Esophagus squamous epithelium (tissue), 5 donors: ENCODE measurements at regions not wholly inside any gene's neighbourhood (a gene's known extent, or its start where the extent isn't known, plus 50 kb on each side); places are given as distances from the start of the nearest gene placed in this dataset.

Experiments
- DNase-seq: peaks from one replicate; lab custom pipeline; 2025; lab: John Stamatoyannopoulos, UW
- H3K27ac ChIP-seq, 4 donors: fragments of 200-600 bp; sonication (generic); one replicate each; pipeline ENCODE4 v1.5.1; 2016 to 2019; ENCODE audit warnings: mild to moderate bottlenecking in 1 of 4
- H3K27me3 ChIP-seq, 4 donors: fragments of 200-600 bp; sonication (generic); 1 replicate in 3 of 4; 2 replicates in 1 of 4; pipeline versions ENCODE4 v1.5.1 to v1.6.0; 2017 to 2021; ENCODE audit warnings: antibody characterized with exemption in 1 of 4
- H3K36me3 ChIP-seq, 3 donors: fragments of 200-600 bp; sonication (generic); one replicate each; pipeline ENCODE4 v1.5.1; 2016 to 2019
- H3K4me1 ChIP-seq, 3 donors: fragments of 200-600 bp; sonication (generic); one replicate each; pipeline ENCODE4 v1.5.1; 2017 to 2019
- H3K4me3 ChIP-seq, 4 donors: fragments of 200-600 bp; sonication (generic); 1 replicate in 3 of 4; 2 replicates in 1 of 4; pipeline ENCODE4 v1.5.1; 2016 to 2019; ENCODE audit warnings: mild to moderate bottlenecking in 2 of 4, moderate library complexity in 1 of 4
- H3K9me3 ChIP-seq, 3 donors: fragments of 200-600 bp; sonication (generic); one replicate each; pipeline ENCODE4 v1.5.1; 2016 to 2019
- CTCF ChIP-seq, 6 experiments: fragments of 450-650 bp in 4 of 6; fragments of 200-600 bp in 2 of 6; sonication (generic) in 2 of 6; IDR thresholded peaks; one replicate each; pipeline ENCODE4 v1.5.1; 2016 to 2019; ENCODE audit warnings: antibody characterized with exemption in 6 of 6, mild to moderate bottlenecking in 4 of 6, moderate library complexity in 4 of 6
- POLR2A ChIP-seq, 4 donors: fragments of 450-650 bp; IDR thresholded peaks; one replicate each; pipeline ENCODE4 v1.6.1; 2017; ENCODE audit warnings: antibody characterized with exemption in 4 of 4, mild to moderate bottlenecking in 4 of 4, moderate library complexity in 3 of 4
- WGBS, 2 donors: methylation state at CpG; one replicate each; pipeline ENCODE4 v1.1.5; 2018; 5-methylcytosine and 5-hydroxymethylcytosine counted together
- intact Hi-C: fragments of 100-400 bp; cut with DNase I; formaldehyde crosslinking; loops from one replicate; pipeline ENCODE4 v1.15.0; 2022
- donor health status: DM: yes; HTN: yes; CAD: no.

GRCh38 chr14:28577711-28578131 is 188.9 kb upstream of the FOXG1 start:
- Histone ChIP-seq H3K4me1 (no peaks in the 10 kb centered on the region), H3K9me3 (peaks cover 0 to 6% (median 0%) of the 10 kb centered on the region in 3 donors), H3K4me3 (no peak overlapping the region), H3K27me3 (no peaks in the 10 kb centered on the region), H3K36me3 (no peaks in the 10 kb centered on the region), H3K27ac (no peak overlapping the region)
- intact Hi-C loops: no loop called here
- WGBS, 2 donors: 35 to 49% methylated on average over 2 of the region's 2 CpGs
- no peak for DNase-seq
- no peak for TF ChIP-seq CTCF (IDR thresholded peaks at IDR 0.05)
- TF ChIP-seq POLR2A (IDR thresholded peaks at IDR 0.05): no peak

- TF ChIP-seq CTCF (IDR thresholded peaks at IDR 0.05): no peak
- TF ChIP-seq POLR2A (IDR thresholded peaks at IDR 0.05): no peak
- no peaks in the 10 kb centered on the region for H3K36me3 ChIP-seq
- H3K4me3 ChIP-seq: no peak overlapping the region
- intact Hi-C loops: no loop called here
- no peak overlapping the region for H3K27ac ChIP-seq
- H3K9me3 ChIP-seq: no peaks in the 10 kb centered on the region
- DNase-seq: no peak
- H3K27me3 ChIP-seq: no peaks in the 10 kb centered on the region
- WGBS, 2 donors: 71 to 78% methylated on average over 2 of the region's 2 CpGs
- H3K4me1 ChIP-seq: no peaks in the 10 kb centered on the region
Measured at GRCh38 chr14:28584951-28585350, 181.6 kb upstream of the FOXG1 start.

GRCh38 chr14:28589792-28590191 is 176.8 kb upstream of the FOXG1 start:
- intact Hi-C loops: no loop called here
- Histone ChIP-seq H3K36me3 (no peaks in the 10 kb centered on the region), H3K4me3 (no peak overlapping the region), H3K27me3 (no peaks in the 10 kb centered on the region), H3K4me1 (no peaks in the 10 kb centered on the region), H3K9me3 (no peaks in the 10 kb centered on the region), H3K27ac (no peak overlapping the region)
- DNase-seq: no peak
- TF ChIP-seq POLR2A (IDR thresholded peaks at IDR 0.05): no peak
- no peak for TF ChIP-seq CTCF (IDR thresholded peaks at IDR 0.05)
- 50 to 76% methylated on average over 1 of the region's 1 CpG for WGBS, 2 donors

- Histone ChIP-seq H3K36me3 (no peaks in the 10 kb centered on the region), H3K27me3 (no peaks in the 10 kb centered on the region), H3K9me3 (no peaks in the 10 kb centered on the region), H3K4me1 (peaks cover 0 to 8% (median 0%) of the 10 kb centered on the region in 3 donors), H3K4me3 (no peak overlapping the region), H3K27ac (no peak overlapping the region)
- no peak for DNase-seq
- TF ChIP-seq POLR2A (IDR thresholded peaks at IDR 0.05): no peak
- TF ChIP-seq CTCF (IDR thresholded peaks at IDR 0.05): peak in 4 of 6 experiments; percentile 5 to 55 (median 26)
- intact Hi-C loops: no loop called here
Measured at GRCh38 chr14:28596391-28596790, 170.2 kb upstream of the FOXG1 start.

GRCh38 chr14:28599191-28599590 is 167.4 kb upstream of the FOXG1 start:
- Histone ChIP-seq H3K27ac (no peak overlapping the region), H3K36me3 (no peaks in the 10 kb centered on the region), H3K4me3 (no peak overlapping the region), H3K4me1 (peaks cover 0 to 12% (median 0%) of the 10 kb centered on the region in 3 donors), H3K27me3 (no peaks in the 10 kb centered on the region), H3K9me3 (no peaks in the 10 kb centered on the region)
- intact Hi-C loops: no loop called here
- no peak for TF ChIP-seq CTCF (IDR thresholded peaks at IDR 0.05)
- TF ChIP-seq POLR2A (IDR thresholded peaks at IDR 0.05): no peak
- 80 to 82% methylated on average over 2 of the region's 2 CpGs for WGBS, 2 donors
- no peak for DNase-seq
